ENCODE measurements at regions not wholly inside any gene's neighbourhood (a gene's known extent, or its start where the extent isn't known, plus 50 kb on each side); places are given as distances from the start of the nearest gene placed in this dataset.

DNA sequence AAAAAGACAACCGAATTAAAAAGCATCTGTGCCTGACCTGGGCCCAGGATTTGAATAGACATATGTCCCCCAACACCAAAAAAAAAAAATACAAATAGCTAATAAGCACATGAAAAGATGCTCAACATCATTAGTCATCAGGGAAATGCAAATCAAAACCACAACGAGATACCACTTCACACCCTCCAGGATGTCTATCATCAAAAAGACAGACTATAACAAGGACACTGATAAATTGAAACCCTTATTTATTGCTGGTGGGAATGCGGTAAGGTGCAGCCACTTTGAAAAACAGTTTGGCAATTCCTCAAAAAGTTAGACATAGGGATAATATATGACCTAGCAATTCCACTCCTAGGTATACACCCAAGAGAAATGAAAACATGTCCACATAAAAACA is 72.3 kb upstream of the CAMK1G start:
- TF ChIP-seq CTCF (IDR thresholded peaks at IDR 0.05) (no peak), POLR2A (IDR thresholded peaks at IDR 0.05) (no peak), EP300 (IDR thresholded peaks at IDR 0.05) (no peak)
